COLO668 (cell line): ENCODE measurements at regions not wholly inside any gene's neighbourhood (a gene's known extent, or its start where the extent isn't known, plus 50 kb on each side); places are given as distances from the start of the nearest gene placed in this dataset.

ENCODE experiments used
- DNase-seq: peaks from one replicate; lab custom pipeline; 2025; ENCODE audit not compliant: unreplicated experiment; lab: John Stamatoyannopoulos, UW

GRCh38 chr12:113659015-113659414, 187.3 kb upstream of the LHX5 start:
- no peak for DNase-seq

GRCh38 chr12:113658006-113658655, 186.5 kb upstream of the LHX5 start:
- no peak for DNase-seq

GRCh38 chr12:113655919-113656318, 184.2 kb upstream of the LHX5 start:
- no peak for DNase-seq

- no peak for DNase-seq
These were observed 183.8 kb upstream of the LHX5 start for GRCh38 chr12:113655479-113655878.

GRCh38 chr12:113651662-113652061, 180.0 kb upstream of the LHX5 start:
- DNase-seq = no peak

- DNase-seq = no peak
These were observed 178.8 kb upstream of the LHX5 start for GRCh38 chr12:113650476-113650875.

- no peak for DNase-seq
These were observed 177.7 kb upstream of the LHX5 start for GRCh38 chr12:113649256-113649830.

GRCh38 chr12:113647048-113647447, 175.4 kb upstream of the LHX5 start:
- no peak for DNase-seq

GRCh38 chr12:113645603-113646002, 173.9 kb upstream of the LHX5 start:
- DNase-seq = no peak

GRCh38 chr12:113645183-113645582, 173.5 kb upstream of the LHX5 start:
- DNase-seq = no peak

- no peak for DNase-seq
These were observed 171.7 kb upstream of the LHX5 start for GRCh38 chr12:113643177-113643974.

- DNase-seq = no peak
These were observed 171.0 kb upstream of the LHX5 start for GRCh38 chr12:113642672-113643071.

GRCh38 chr12:113642216-113642615, 170.5 kb upstream of the LHX5 start:
- no peak for DNase-seq

GRCh38 chr12:113641426-113642030, 169.9 kb upstream of the LHX5 start:
- DNase-seq = no peak

GRCh38 chr12:113640837-113641236, 169.2 kb upstream of the LHX5 start:
- DNase-seq = no peak

- no peak for DNase-seq
These were observed 167.8 kb upstream of the LHX5 start for GRCh38 chr12:113639474-113639873.

- DNase-seq = no peak
These were observed 166.7 kb upstream of the LHX5 start for GRCh38 chr12:113638460-113638775.

- no peak for DNase-seq
These were observed 163.3 kb upstream of the LHX5 start for GRCh38 chr12:113634982-113635381.

- no peak for DNase-seq
These were observed 162.8 kb upstream of the LHX5 start for GRCh38 chr12:113634474-113634873.

GRCh38 chr12:113633678-113634332, 162.1 kb upstream of the LHX5 start:
- no peak for DNase-seq

GRCh38 chr12:113630625-113631024, 159.0 kb upstream of the LHX5 start:
- no peak for DNase-seq

- no peak for DNase-seq
These were observed 153.8 kb upstream of the LHX5 start for GRCh38 chr12:113625499-113625898.
